Endodermal cell (in vitro differentiated cells): ENCODE measurements at regions not wholly inside any gene's neighbourhood (a gene's known extent, or its start where the extent isn't known, plus 50 kb on each side); places are given as distances from the start of the nearest gene placed in this dataset.

ENCODE experiments used
- DNase-seq: peaks from one replicate; pipeline ENCODE4 v3.0.0-alpha.2; 2017
- H3K27ac ChIP-seq: 2 replicates; pipeline ENCODE4 v1.5.1; 2013; ENCODE audit warnings: mild to moderate bottlenecking, low read depth, low read length, moderate library complexity
- H3K27me3 ChIP-seq: 2 replicates; pipeline ENCODE4 v1.6.1; 2013; ENCODE audit warnings: mild to moderate bottlenecking, low read length, moderate library complexity; ENCODE audit not compliant: insufficient read depth, control insufficient read depth, poor library complexity, severe bottlenecking
- H3K36me3 ChIP-seq: 2 replicates; pipeline ENCODE4 v1.7.0; 2013; ENCODE audit warnings: mild to moderate bottlenecking, low read length, moderate library complexity; ENCODE audit not compliant: control insufficient read depth, insufficient read depth
- H3K4me1 ChIP-seq: one replicate; pipeline ENCODE4 v1.7.0; 2013; ENCODE audit warnings: low read length; ENCODE audit not compliant: control insufficient read depth, insufficient read depth
- H3K4me3 ChIP-seq: 2 replicates; pipeline ENCODE4 v1.5.1; 2013; ENCODE audit warnings: mild to moderate bottlenecking, low read length, moderate library complexity
- H3K9ac ChIP-seq: 2 replicates; pipeline ENCODE4 v1.6.1; 2013; ENCODE audit warnings: mild to moderate bottlenecking, low read length, moderate library complexity; ENCODE audit not compliant: poor library complexity, severe bottlenecking; ENCODE audit errors: extremely low read depth
- H3K9me3 ChIP-seq: 2 replicates; pipeline ENCODE4 v1.6.1; 2013; ENCODE audit warnings: mild to moderate bottlenecking, low read length, moderate library complexity; ENCODE audit not compliant: control insufficient read depth
- H3K27ac Mint-ChIP-seq: 2 replicates; pipeline ENCODE4 v1.8.0; 2020; ENCODE audit warnings: mixed read lengths
- H3K27me3 Mint-ChIP-seq: 2 replicates; pipeline ENCODE4 v1.8.0; 2021; ENCODE audit warnings: mild to moderate bottlenecking, mixed read lengths; ENCODE audit not compliant: insufficient read depth
- H3K36me3 Mint-ChIP-seq: 2 replicates; pipeline ENCODE4 v1.8.0; 2020; ENCODE audit warnings: low read depth, mixed read lengths
- H3K4me1 Mint-ChIP-seq: 2 replicates; pipeline ENCODE4 v1.8.0; 2020; ENCODE audit warnings: mixed read lengths
- H3K4me3 Mint-ChIP-seq: 2 replicates; pipeline ENCODE4 v1.8.0; 2020; ENCODE audit warnings: mild to moderate bottlenecking, moderate library complexity, mixed read lengths
- H3K9me3 Mint-ChIP-seq: 2 replicates; pipeline ENCODE4 v1.8.0; 2020; ENCODE audit warnings: mild to moderate bottlenecking, mixed read lengths
- CTCF ChIP-seq: fragments of 200-600 bp; sonication (generic); conservative IDR thresholded peaks from 2 replicates; pipeline ENCODE4 v1.5.0; 2021; ENCODE audit warnings: antibody characterized with exemption, mild to moderate bottlenecking
- WGBS, 2 experiments: methylation state at CpG; one replicate each; pipeline versions ENCODE4 v1.1.5 to v1.1.7; 2013; ENCODE audit warnings: missing lambda C conversion rate in 2 of 2, mixed read lengths in 1 of 2; ENCODE audit not compliant: insufficient coverage in 1 of 2, insufficient read length in 1 of 2; 5-methylcytosine and 5-hydroxymethylcytosine counted together

GRCh38 chrY:15471371-15471770 lies 947.0 kb downstream of the NLGN4Y start:
- H3K27me3 ChIP-seq = no peaks in the 10 kb centered on the region
- no peak for TF ChIP-seq CTCF
- 91% methylated on average over 1 of the region's 1 CpG; no CpG with 5 or more reads in 1 of the 2 experiments for WGBS, 2 experiments

GRCh38 chrY:15478348-15478963 lies 954.1 kb downstream of the NLGN4Y start:
- H3K27me3 Mint-ChIP-seq = no peaks in the 10 kb centered on the region
- Histone ChIP-seq H3K27me3 (no peaks in the 10 kb centered on the region), H3K9me3 (no peaks in the 10 kb centered on the region), H3K4me1 (no peaks in the 10 kb centered on the region), H3K4me3 (no peak overlapping the region), H3K9ac (no peak overlapping the region), H3K36me3 (no peaks in the 10 kb centered on the region), H3K27ac (no peak overlapping the region)
- no peak overlapping the region for H3K27ac Mint-ChIP-seq
- no peak for TF ChIP-seq CTCF
- H3K36me3 Mint-ChIP-seq = no peaks in the 10 kb centered on the region
- H3K4me1 Mint-ChIP-seq = no peaks in the 10 kb centered on the region
- H3K9me3 Mint-ChIP-seq = no peaks in the 10 kb centered on the region
- no peak overlapping the region for H3K4me3 Mint-ChIP-seq
- no peak for DNase-seq
- 78% methylated on average over 5 of the region's 5 CpGs; no CpG with 5 or more reads in 1 of the 2 experiments for WGBS, 2 experiments

More at GRCh38 chrY:15471371-15471770, 947.0 kb downstream of the NLGN4Y start:
- no peaks in the 10 kb centered on the region for H3K27me3 Mint-ChIP-seq
- Histone ChIP-seq H3K27ac (no peak overlapping the region), H3K9ac (no peak overlapping the region), H3K4me1 (no peaks in the 10 kb centered on the region), H3K4me3 (no peak overlapping the region), H3K9me3 (no peaks in the 10 kb centered on the region), H3K36me3 (no peaks in the 10 kb centered on the region)
- H3K9me3 Mint-ChIP-seq = no peaks in the 10 kb centered on the region
- no peak overlapping the region for H3K27ac Mint-ChIP-seq
- H3K4me3 Mint-ChIP-seq = no peak overlapping the region
- no peaks in the 10 kb centered on the region for H3K36me3 Mint-ChIP-seq
- no peak for DNase-seq
- no peaks in the 10 kb centered on the region for H3K4me1 Mint-ChIP-seq

GRCh38 chrY:15500536-15500935 lies 976.2 kb downstream of the NLGN4Y start:
- H3K4me1 ChIP-seq = no peaks in the 10 kb centered on the region
- no peak overlapping the region for H3K27ac ChIP-seq
- Mint-ChIP-seq H3K4me3 (no peak overlapping the region), H3K27me3 (no peaks in the 10 kb centered on the region), H3K27ac (no peak overlapping the region), H3K36me3 (no peaks in the 10 kb centered on the region), H3K4me1 (no peaks in the 10 kb centered on the region), H3K9me3 (no peaks in the 10 kb centered on the region)
- TF ChIP-seq CTCF = no peak
- no peak overlapping the region for H3K4me3 ChIP-seq
- no peak for DNase-seq
- no peaks in the 10 kb centered on the region for H3K27me3 ChIP-seq
- H3K9me3 ChIP-seq = no peaks in the 10 kb centered on the region
- no peaks in the 10 kb centered on the region for H3K36me3 ChIP-seq
- 91% methylated on average over 4 of the region's 4 CpGs; no CpG with 5 or more reads in 1 of the 2 experiments for WGBS, 2 experiments
- H3K9ac ChIP-seq = no peak overlapping the region
